ENCODE measurements at regions not wholly inside any gene's neighbourhood (a gene's known extent, or its start where the extent isn't known, plus 50 kb on each side); places are given as distances from the start of the nearest gene placed in this dataset.

DNA sequence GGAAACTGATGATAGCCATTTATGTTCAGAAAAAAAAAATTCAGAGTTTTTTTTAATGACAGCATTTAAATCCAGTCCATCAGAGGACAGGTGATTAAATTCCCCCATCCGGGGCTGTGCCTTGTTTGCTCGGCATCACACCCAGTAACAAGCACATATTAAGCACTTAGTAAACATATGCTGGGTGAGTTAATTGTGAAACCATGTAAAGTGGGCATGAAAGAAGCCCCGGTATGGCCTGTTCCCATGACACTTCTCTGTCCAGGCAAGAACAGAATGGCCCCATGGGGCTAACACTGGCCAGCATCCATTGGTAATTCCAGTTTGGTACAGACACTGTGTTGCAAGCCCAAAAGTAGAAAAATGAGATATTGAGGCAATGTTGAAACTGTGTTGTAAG lies 220.8 kb upstream of the RNF32 start:
- TF ChIP-seq, protein P1, sequence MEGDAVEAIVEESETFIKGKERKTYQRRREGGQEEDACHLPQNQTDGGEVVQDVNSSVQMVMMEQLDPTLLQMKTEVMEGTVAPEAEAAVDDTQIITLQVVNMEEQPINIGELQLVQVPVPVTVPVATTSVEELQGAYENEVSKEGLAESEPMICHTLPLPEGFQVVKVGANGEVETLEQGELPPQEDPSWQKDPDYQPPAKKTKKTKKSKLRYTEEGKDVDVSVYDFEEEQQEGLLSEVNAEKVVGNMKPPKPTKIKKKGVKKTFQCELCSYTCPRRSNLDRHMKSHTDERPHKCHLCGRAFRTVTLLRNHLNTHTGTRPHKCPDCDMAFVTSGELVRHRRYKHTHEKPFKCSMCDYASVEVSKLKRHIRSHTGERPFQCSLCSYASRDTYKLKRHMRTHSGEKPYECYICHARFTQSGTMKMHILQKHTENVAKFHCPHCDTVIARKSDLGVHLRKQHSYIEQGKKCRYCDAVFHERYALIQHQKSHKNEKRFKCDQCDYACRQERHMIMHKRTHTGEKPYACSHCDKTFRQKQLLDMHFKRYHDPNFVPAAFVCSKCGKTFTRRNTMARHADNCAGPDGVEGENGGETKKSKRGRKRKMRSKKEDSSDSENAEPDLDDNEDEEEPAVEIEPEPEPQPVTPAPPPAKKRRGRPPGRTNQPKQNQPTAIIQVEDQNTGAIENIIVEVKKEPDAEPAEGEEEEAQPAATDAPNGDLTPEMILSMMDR (IDR thresholded peaks at IDR 0.05): no peak
- TF ChIP-seq POLR2A (IDR thresholded peaks at IDR 0.05) (no peak), EP300 (IDR thresholded peaks at IDR 0.05) (no peak)

Data from ovary (tissue), 3 donors.